ENCODE measurements at regions not wholly inside any gene's neighbourhood (a gene's known extent, or its start where the extent isn't known, plus 50 kb on each side); places are given as distances from the start of the nearest gene placed in this dataset.
"Not testable (repeated sequence)": the region's sequence is repeated elsewhere in the genome, so short reads cannot be mapped to it uniquely, and the experiment has no call there.

GRCh38 chr6:126204126-126204525 lies 135.8 kb upstream of the CENPW start:
- DNase-seq (ENCODE audit: low read depth in 2 of 2): no peak

GRCh38 chr6:126204598-126204997 lies 135.3 kb upstream of the CENPW start:
- DNase-seq (ENCODE audit: low read depth in 2 of 2): no peak

- DNase-seq (ENCODE audit: low read depth in 2 of 2): no peak
Observed at GRCh38 chr6:126206504-126207246, 133.2 kb upstream of the CENPW start.

GRCh38 chr6:126210398-126211075 lies 129.4 kb upstream of the CENPW start:
- no peak for DNase-seq (ENCODE audit: low read depth in 2 of 2)

GRCh38 chr6:126217497-126217896 lies 122.4 kb upstream of the CENPW start:
- DNase-seq (ENCODE audit: low read depth in 2 of 2): no peak

- not testable (repeated sequence) for DNase-seq (ENCODE audit: low read depth in 2 of 2)
Observed at GRCh38 chr6:126220901-126221300, 119.0 kb upstream of the CENPW start.

GRCh38 chr6:126227833-126228702 lies 111.8 kb upstream of the CENPW start:
- no peak for DNase-seq (ENCODE audit: low read depth in 2 of 2)

GRCh38 chr6:126232671-126233070 lies 107.2 kb upstream of the CENPW start:
- DNase-seq (ENCODE audit: low read depth in 2 of 2): no peak

- no peak for DNase-seq (ENCODE audit: low read depth in 2 of 2)
Observed at GRCh38 chr6:126233192-126233591, 106.7 kb upstream of the CENPW start.

- no peak for DNase-seq (ENCODE audit: low read depth in 2 of 2)
Observed at GRCh38 chr6:126235363-126235762, 104.6 kb upstream of the CENPW start.

- no peak for DNase-seq (ENCODE audit: low read depth in 2 of 2)
Observed at GRCh38 chr6:126245077-126245476, 94.8 kb upstream of the CENPW start.

GRCh38 chr6:126252154-126252553 lies 87.8 kb upstream of the CENPW start:
- no peak for DNase-seq (ENCODE audit: low read depth in 2 of 2)

GRCh38 chr6:126253431-126253830 lies 86.5 kb upstream of the CENPW start:
- no peak for DNase-seq (ENCODE audit: low read depth in 2 of 2)

GRCh38 chr6:126258150-126258549 lies 81.8 kb upstream of the CENPW start:
- DNase-seq (ENCODE audit: low read depth in 2 of 2): no peak

- DNase-seq (ENCODE audit: low read depth in 2 of 2): no peak
Observed at GRCh38 chr6:126261792-126262421, 78.0 kb upstream of the CENPW start.

GRCh38 chr6:126264265-126264664 lies 75.7 kb upstream of the CENPW start:
- no peak for DNase-seq (ENCODE audit: low read depth in 2 of 2)

GRCh38 chr6:126266664-126267063 lies 73.3 kb upstream of the CENPW start:
- DNase-seq (ENCODE audit: low read depth in 2 of 2): no peak

- DNase-seq (ENCODE audit: low read depth in 2 of 2): no peak
Observed at GRCh38 chr6:126267626-126268025, 72.3 kb upstream of the CENPW start.

GRCh38 chr6:126268092-126268491 lies 71.8 kb upstream of the CENPW start:
- DNase-seq (ENCODE audit: low read depth in 2 of 2): no peak

GRCh38 chr6:126280287-126280686 lies 59.6 kb upstream of the CENPW start:
- no peak for DNase-seq (ENCODE audit: low read depth in 2 of 2)

GRCh38 chr6:126285871-126286365 lies 54.0 kb upstream of the CENPW start:
- DNase-seq (ENCODE audit: low read depth in 2 of 2): no peak
